Gastroesophageal sphincter (tissue), 4 donors: ENCODE measurements at regions not wholly inside any gene's neighbourhood (a gene's known extent, or its start where the extent isn't known, plus 50 kb on each side); places are given as distances from the start of the nearest gene placed in this dataset.

Experiments used
- ATAC-seq: fragments of 150-250 bp; one replicate; pipeline ENCODE4 v1.9.1; 2016; ENCODE audit warnings: mild to moderate bottlenecking, moderate library complexity
- H3K27ac ChIP-seq, 4 donors: fragments of 200-600 bp; sonication (generic) in 3 of 4; 1 replicate in 3 of 4; 2 replicates in 1 of 4; pipeline ENCODE4 v1.5.1; 2016 to 2019
- H3K27me3 ChIP-seq: fragments of 200-600 bp; sonication (generic); one replicate; pipeline ENCODE4 v1.5.1; 2019
- H3K36me3 ChIP-seq, 2 donors: fragments of 200-600 bp; sonication (generic); one replicate each; pipeline ENCODE4 v1.5.1; 2019; ENCODE audit warnings: control low read depth in 1 of 2
- H3K4me1 ChIP-seq, 3 donors: fragments of 200-600 bp; sonication (generic); 1 replicate in 2 of 3; 2 replicates in 1 of 3; pipeline ENCODE4 v1.5.1; 2016 to 2019; ENCODE audit warnings: control low read depth in 2 of 3
- H3K4me3 ChIP-seq, 2 donors: fragments of 200-600 bp; sonication (generic); one replicate each; pipeline ENCODE4 v1.5.1; 2019; ENCODE audit warnings: mild to moderate bottlenecking in 1 of 2, moderate library complexity in 1 of 2
- H3K9me3 ChIP-seq, 3 donors: fragments of 200-600 bp; sonication (generic); one replicate each; pipeline ENCODE4 v1.5.1; 2017 to 2019; ENCODE audit warnings: control low read depth in 2 of 3
- EP300 ChIP-seq: sonication (generic); formaldehyde crosslinking; IDR thresholded peaks from one replicate; pipeline ENCODE4 v1.6.1; 2017; ENCODE audit warnings: antibody characterized with exemption, mild to moderate bottlenecking
- POLR2A ChIP-seq, 2 donors: fragments of 450-650 bp; IDR thresholded peaks; one replicate each; pipeline ENCODE4 v1.6.1; 2017; ENCODE audit warnings: antibody characterized with exemption in 2 of 2, mild to moderate bottlenecking in 2 of 2, moderate library complexity in 1 of 2
- POLR2AphosphoS5 ChIP-seq: sonication (generic); formaldehyde crosslinking; IDR thresholded peaks from one replicate; pipeline ENCODE4 v1.6.1; 2017; ENCODE audit warnings: antibody characterized with exemption
- WGBS, 2 donors: methylation state at CpG; one replicate each; pipeline ENCODE4 v1.1.5; 2018; ENCODE audit warnings: low coverage in 1 of 2; 5-methylcytosine and 5-hydroxymethylcytosine counted together
- TF ChIP-seq, protein P1 (sequence below), 4 experiments: fragments of 200-600 bp in 2 of 4; fragments of 450-650 bp in 2 of 4; sonication (generic) in 1 of 4; IDR thresholded peaks; one replicate each; pipeline ENCODE4 v1.5.1; 2017 to 2019; ENCODE audit warnings: antibody characterized with exemption in 4 of 4, mild to moderate bottlenecking in 2 of 4, moderate library complexity in 2 of 4

DNA sequence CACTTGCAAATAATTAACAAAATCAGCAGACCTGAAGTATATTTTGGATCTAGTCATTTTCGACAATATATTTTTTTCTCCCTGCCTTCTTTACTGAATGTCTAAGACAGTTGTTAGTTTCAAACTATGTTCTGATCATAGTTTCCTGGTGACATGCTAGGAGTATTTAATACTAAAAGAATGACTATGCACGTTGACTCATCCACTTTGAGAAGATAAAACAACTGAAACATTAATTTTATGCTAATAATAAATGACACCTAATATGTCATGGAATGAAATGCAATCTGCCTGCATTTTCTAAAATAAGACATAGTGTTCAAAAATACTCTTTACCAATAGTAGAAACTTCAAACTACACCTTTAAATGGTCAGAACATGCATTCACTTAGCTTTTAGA, 2123.7 kb upstream of the C9orf72 start:
- Histone ChIP-seq H3K27ac (no peak overlapping the region), H3K36me3 (no peaks in the 10 kb centered on the region), H3K27me3 (no peaks in the 10 kb centered on the region), H3K9me3 (peaks cover 0 to 13% (median 0%) of the 10 kb centered on the region in 3 donors), H3K4me1 (no peaks in the 10 kb centered on the region), H3K4me3 (no peak overlapping the region)
- ATAC-seq, result no peak
- TF ChIP-seq POLR2A (IDR thresholded peaks at IDR 0.05) (no peak), POLR2AphosphoS5 (no peak), EP300 (no peak)
- TF ChIP-seq, protein P1, sequence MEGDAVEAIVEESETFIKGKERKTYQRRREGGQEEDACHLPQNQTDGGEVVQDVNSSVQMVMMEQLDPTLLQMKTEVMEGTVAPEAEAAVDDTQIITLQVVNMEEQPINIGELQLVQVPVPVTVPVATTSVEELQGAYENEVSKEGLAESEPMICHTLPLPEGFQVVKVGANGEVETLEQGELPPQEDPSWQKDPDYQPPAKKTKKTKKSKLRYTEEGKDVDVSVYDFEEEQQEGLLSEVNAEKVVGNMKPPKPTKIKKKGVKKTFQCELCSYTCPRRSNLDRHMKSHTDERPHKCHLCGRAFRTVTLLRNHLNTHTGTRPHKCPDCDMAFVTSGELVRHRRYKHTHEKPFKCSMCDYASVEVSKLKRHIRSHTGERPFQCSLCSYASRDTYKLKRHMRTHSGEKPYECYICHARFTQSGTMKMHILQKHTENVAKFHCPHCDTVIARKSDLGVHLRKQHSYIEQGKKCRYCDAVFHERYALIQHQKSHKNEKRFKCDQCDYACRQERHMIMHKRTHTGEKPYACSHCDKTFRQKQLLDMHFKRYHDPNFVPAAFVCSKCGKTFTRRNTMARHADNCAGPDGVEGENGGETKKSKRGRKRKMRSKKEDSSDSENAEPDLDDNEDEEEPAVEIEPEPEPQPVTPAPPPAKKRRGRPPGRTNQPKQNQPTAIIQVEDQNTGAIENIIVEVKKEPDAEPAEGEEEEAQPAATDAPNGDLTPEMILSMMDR (IDR thresholded peaks at IDR 0.05), result no peak
- WGBS, 2 donors, result 56 to 67% methylated on average over 2 of the region's 2 CpGs

DNA sequence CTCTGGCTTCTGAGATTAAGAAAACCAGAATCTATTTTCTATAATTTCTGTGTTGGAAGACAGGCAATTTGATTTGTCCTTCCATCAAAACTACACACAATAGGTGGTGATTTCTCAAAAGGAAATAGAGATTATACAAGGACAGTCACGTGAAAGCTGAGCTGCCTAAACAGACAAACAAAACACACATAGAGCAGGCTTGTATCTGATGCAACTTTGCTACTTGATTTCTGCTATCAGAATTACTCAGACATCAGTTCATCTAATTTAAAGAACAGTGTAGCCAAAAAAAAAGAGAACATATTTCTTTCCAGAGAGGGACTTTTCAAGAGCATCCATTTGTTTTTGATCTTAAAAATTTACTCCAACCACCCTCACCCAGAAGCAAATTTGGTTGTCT, 2128.3 kb upstream of the C9orf72 start:
- Histone ChIP-seq H3K9me3 (no peaks in the 10 kb centered on the region), H3K4me1 (no peaks in the 10 kb centered on the region), H3K27ac (no peak overlapping the region), H3K27me3 (no peaks in the 10 kb centered on the region), H3K4me3 (no peak overlapping the region), H3K36me3 (no peaks in the 10 kb centered on the region)
- TF ChIP-seq POLR2AphosphoS5 (no peak), POLR2A (IDR thresholded peaks at IDR 0.05) (no peak), EP300 (no peak)
- TF ChIP-seq, protein P1 (IDR thresholded peaks at IDR 0.05), result no peak
- 54 to 67% methylated on average over 1 of the region's 1 CpG for WGBS, 2 donors
- ATAC-seq, result no peak

- no peak for ATAC-seq
- no peaks in the 10 kb centered on the region for H3K36me3 ChIP-seq
- H3K27ac ChIP-seq, result no peak overlapping the region
- no peaks in the 10 kb centered on the region for H3K4me1 ChIP-seq
- no peak overlapping the region for H3K4me3 ChIP-seq
- TF ChIP-seq, protein P1 (IDR thresholded peaks at IDR 0.05), result no peak
- TF ChIP-seq POLR2AphosphoS5, result no peak
- TF ChIP-seq POLR2A (IDR thresholded peaks at IDR 0.05), result no peak
- TF ChIP-seq EP300, result no peak
- H3K9me3 ChIP-seq, result no peaks in the 10 kb centered on the region
- no peaks in the 10 kb centered on the region for H3K27me3 ChIP-seq
Measured at GRCh38 chr9:29701971-29702370, 2128.7 kb upstream of the C9orf72 start.

GRCh38 chr9:29714860-29715259, 2141.6 kb upstream of the C9orf72 start:
- Histone ChIP-seq H3K4me3 (no peak overlapping the region), H3K36me3 (no peaks in the 10 kb centered on the region), H3K4me1 (no peaks in the 10 kb centered on the region), H3K27me3 (no peaks in the 10 kb centered on the region), H3K27ac (no peak overlapping the region), H3K9me3 (no peaks in the 10 kb centered on the region)
- no peak for ATAC-seq
- TF ChIP-seq POLR2A (IDR thresholded peaks at IDR 0.05), result no peak
- no peak for TF ChIP-seq EP300
- TF ChIP-seq, protein P1 (IDR thresholded peaks at IDR 0.05), result no peak
- TF ChIP-seq POLR2AphosphoS5, result no peak
- 18 to 31% methylated on average over 2 of the region's 2 CpGs for WGBS, 2 donors

GRCh38 chr9:29717631-29718030, 2144.3 kb upstream of the C9orf72 start:
- H3K27me3 ChIP-seq, result no peaks in the 10 kb centered on the region
- no peak overlapping the region for H3K27ac ChIP-seq
- TF ChIP-seq POLR2A (IDR thresholded peaks at IDR 0.05) (no peak), POLR2AphosphoS5 (no peak), EP300 (no peak)
- TF ChIP-seq, protein P1 (IDR thresholded peaks at IDR 0.05), result no peak
- ATAC-seq, result no peak
- H3K36me3 ChIP-seq, result no peaks in the 10 kb centered on the region
- H3K9me3 ChIP-seq, result no peaks in the 10 kb centered on the region
- WGBS, 2 donors, result 62% methylated on average over 2 of the region's 2 CpGs; no CpG with 5 or more reads in 1 of the 2 donors
- no peaks in the 10 kb centered on the region for H3K4me1 ChIP-seq
- no peak overlapping the region for H3K4me3 ChIP-seq
